ENCODE measurements at regions not wholly inside any gene's neighbourhood (a gene's known extent, or its start where the extent isn't known, plus 50 kb on each side); places are given as distances from the start of the nearest gene placed in this dataset.

DNA sequence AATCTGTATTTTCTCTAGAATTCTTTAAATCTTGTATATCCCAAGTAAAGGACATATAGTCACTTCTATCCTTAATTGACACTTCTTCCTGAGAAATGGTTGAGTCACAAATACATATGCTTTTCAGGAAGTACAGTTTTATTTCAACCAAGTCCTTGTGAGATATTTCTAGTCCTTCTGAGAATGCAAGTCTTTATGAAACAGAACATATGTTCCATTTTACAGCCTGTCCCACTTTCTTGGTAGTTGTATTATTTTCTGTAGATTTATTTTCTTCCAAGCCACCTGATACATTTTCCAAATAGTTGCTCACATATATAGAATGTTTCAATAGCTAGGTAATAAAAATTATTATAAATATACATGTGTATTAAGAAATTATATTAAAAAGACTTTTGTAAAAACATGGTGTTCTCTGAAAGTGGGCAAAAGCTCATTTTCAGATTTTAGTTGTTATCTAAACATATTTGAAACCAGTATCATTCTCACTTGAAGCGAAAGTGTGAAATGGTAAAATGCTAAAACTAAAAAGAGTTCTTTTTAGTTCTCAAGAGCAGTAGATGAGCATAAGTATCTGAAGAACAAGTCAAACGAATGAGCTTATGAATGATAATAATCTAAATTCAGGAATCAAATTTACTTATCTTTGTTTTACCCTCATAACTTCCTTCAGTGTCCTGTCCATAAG lies 468.0 kb downstream of the EPHA5 start:
- POLR2A ChIA-PET, result no interaction called here

GRCh38 chr4:65195666-65196065 lies 474.6 kb downstream of the EPHA5 start:
- Mint-ChIP-seq H3K27ac (no peak overlapping the region), H3K9me3 (ENCODE audit: low read depth) (peaks cover 6% of the 10 kb centered on the region), H3K36me3 (ENCODE audit: low read depth) (no peaks in the 10 kb centered on the region), H3K4me1 (no peaks in the 10 kb centered on the region), H3K27me3 (no peaks in the 10 kb centered on the region), H3K4me3 (no peak overlapping the region)
- ATAC-seq (no peak), DNase-seq (no peak)
- CTCF ChIA-PET, result no interaction called here
- POLR2A ChIA-PET, result no interaction called here
- intact Hi-C loops (cut with DNase I, micrococcal nuclease), result no loop called here

More for the DNA sequence above, 468.0 kb downstream of the EPHA5 start:
- CTCF ChIA-PET, result no interaction called here
- intact Hi-C loops (cut with DNase I, micrococcal nuclease), result no loop called here
- Mint-ChIP-seq H3K4me1 (no peaks in the 10 kb centered on the region), H3K27me3 (no peaks in the 10 kb centered on the region), H3K9me3 (ENCODE audit: low read depth) (peaks cover 2% of the 10 kb centered on the region), H3K4me3 (no peak overlapping the region), H3K27ac (no peak overlapping the region), H3K36me3 (ENCODE audit: low read depth) (no peaks in the 10 kb centered on the region)
- ATAC-seq (no peak), DNase-seq (no peak)

DNA sequence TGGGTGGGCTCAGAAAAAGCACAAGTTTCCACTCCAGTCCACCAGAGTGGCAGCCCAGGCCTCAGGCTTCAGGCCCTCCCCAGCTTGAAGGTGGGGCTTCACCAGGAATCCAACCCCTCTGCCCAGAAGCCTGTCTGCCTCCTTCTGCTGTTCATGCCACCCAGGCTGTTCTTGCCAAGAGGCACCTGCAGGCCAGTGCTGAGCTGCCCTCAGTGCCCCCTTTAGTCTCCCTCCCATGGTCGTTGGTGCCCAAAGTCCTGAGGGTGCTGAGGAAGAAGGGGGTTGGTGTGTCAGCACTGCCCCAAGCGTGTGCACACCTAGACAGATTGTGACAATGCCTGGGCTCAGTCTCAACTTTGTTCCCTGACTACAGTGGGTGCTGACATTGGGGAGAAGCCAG lies 475.3 kb downstream of the EPHA5 start:
- Mint-ChIP-seq H3K36me3 (ENCODE audit: low read depth) (no peaks in the 10 kb centered on the region), H3K4me3 (no peak overlapping the region), H3K27me3 (no peaks in the 10 kb centered on the region), H3K9me3 (ENCODE audit: low read depth) (peaks cover 6% of the 10 kb centered on the region), H3K4me1 (no peaks in the 10 kb centered on the region), H3K27ac (no peak overlapping the region)
- ChIA-PET CTCF (no interaction called here), POLR2A (no interaction called here)
- intact Hi-C loops (cut with DNase I, micrococcal nuclease), result no loop called here
- DNase-seq, result no peak
- ATAC-seq, result no peak

DNA sequence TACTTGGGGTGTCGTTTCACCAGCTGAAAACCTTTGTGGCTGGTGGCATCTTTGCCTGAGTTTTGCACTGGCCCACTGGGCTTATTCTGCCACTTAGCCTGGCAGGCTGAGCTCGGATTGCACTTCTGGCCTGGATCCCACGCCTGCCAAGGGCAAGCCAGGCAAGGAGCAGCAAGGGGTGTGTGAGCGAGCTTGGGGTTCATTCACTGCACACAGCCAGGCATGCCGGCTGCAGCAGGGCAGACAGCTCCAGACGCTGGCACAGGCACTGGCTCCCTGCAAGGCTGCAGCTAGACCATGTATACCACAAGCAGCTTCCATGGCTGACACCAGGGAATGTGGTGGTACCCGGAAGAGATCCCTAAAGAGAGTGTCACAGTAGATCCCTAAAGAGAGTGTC lies 476.3 kb downstream of the EPHA5 start:
- no peak overlapping the region for H3K27ac Mint-ChIP-seq
- H3K4me3 Mint-ChIP-seq, result no peak overlapping the region
- POLR2A ChIA-PET, result no interaction called here
- peaks cover 6% of the 10 kb centered on the region for H3K9me3 Mint-ChIP-seq (ENCODE audit: low read depth)
- ATAC-seq (no peak), DNase-seq (no peak)
- H3K27me3 Mint-ChIP-seq, result no peaks in the 10 kb centered on the region
- H3K4me1 Mint-ChIP-seq, result no peaks in the 10 kb centered on the region
- H3K36me3 Mint-ChIP-seq (ENCODE audit: low read depth), result no peaks in the 10 kb centered on the region
- intact Hi-C loops (cut with DNase I, micrococcal nuclease), result no loop called here
- CTCF ChIA-PET, result no interaction called here

- DNase-seq (no peak), ATAC-seq (no peak)
- no peak overlapping the region for H3K4me3 Mint-ChIP-seq
- no peaks in the 10 kb centered on the region for H3K4me1 Mint-ChIP-seq
- ChIA-PET POLR2A (no interaction called here), CTCF (no interaction called here)
- H3K27ac Mint-ChIP-seq, result no peak overlapping the region
- peaks cover 2% of the 10 kb centered on the region for H3K9me3 Mint-ChIP-seq (ENCODE audit: low read depth)
- no peaks in the 10 kb centered on the region for H3K36me3 Mint-ChIP-seq (ENCODE audit: low read depth)
- intact Hi-C loops (cut with DNase I, micrococcal nuclease), result no loop called here
- no peaks in the 10 kb centered on the region for H3K27me3 Mint-ChIP-seq
Measured at GRCh38 chr4:65190780-65191179, 479.5 kb downstream of the EPHA5 start.

DNA sequence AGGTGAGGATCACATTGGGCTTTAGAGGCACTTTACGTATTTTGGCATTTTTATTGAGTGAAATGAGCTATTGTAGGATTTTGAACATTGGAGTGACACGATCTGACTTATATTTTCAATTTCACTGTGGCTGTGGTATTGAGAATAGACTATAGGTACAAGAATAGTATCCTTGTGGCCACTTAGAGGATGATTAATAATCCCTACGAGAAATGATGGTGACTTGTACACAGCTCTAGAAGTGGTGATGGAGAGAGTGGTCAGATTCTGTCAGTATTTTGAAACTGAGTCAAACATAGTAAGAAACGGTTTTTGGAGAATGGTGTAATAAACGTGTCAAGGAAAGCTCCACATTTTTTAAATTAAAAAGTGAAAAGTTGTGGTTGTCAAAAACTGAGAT lies 494.7 kb downstream of the EPHA5 start:
- CTCF ChIA-PET, result no interaction called here
- no peaks in the 10 kb centered on the region for H3K4me1 Mint-ChIP-seq
- no peak for ATAC-seq

GRCh38 chr4:65170768-65171514 lies 499.3 kb downstream of the EPHA5 start:
- ChIA-PET POLR2A (no interaction called here), CTCF (no interaction called here)
- no peak for ATAC-seq
- Mint-ChIP-seq H3K9me3 (ENCODE audit: low read depth) (peaks cover 1% of the 10 kb centered on the region), H3K4me3 (no peak overlapping the region), H3K4me1 (no peaks in the 10 kb centered on the region), H3K27ac (no peak overlapping the region), H3K27me3 (no peaks in the 10 kb centered on the region), H3K36me3 (ENCODE audit: low read depth) (no peaks in the 10 kb centered on the region)
- intact Hi-C loops (cut with DNase I, micrococcal nuclease), result no loop called here
- DNase-seq, result no peak

More for the DNA sequence above, 494.7 kb downstream of the EPHA5 start:
- intact Hi-C loops (cut with DNase I, micrococcal nuclease), result no loop called here
- Mint-ChIP-seq H3K27me3 (no peaks in the 10 kb centered on the region), H3K9me3 (ENCODE audit: low read depth) (peaks cover 2% of the 10 kb centered on the region), H3K36me3 (ENCODE audit: low read depth) (no peaks in the 10 kb centered on the region), H3K4me3 (no peak overlapping the region), H3K27ac (no peak overlapping the region)
- no peak for DNase-seq
- POLR2A ChIA-PET, result no interaction called here

DNA sequence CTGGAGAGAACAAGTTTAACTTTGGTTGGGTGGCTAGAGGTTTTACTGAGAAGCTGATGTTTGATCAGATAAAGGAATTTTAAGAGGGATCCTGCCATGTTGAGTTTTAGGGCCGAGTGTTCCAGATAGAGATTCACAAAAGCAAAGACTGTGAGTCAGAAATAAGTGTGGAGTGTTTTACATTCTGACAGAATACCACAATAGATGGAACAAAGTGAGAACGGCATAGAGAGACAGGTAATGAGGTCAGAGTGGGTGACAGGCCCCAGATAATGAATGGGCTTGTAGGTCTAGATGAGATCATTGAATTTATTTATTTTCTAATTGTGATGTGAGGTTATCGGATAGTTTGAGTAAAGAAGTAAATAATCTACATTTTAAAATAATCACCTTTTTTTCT lies 502.6 kb downstream of the EPHA5 start:
- ATAC-seq (no peak), DNase-seq (no peak)
- intact Hi-C loops (cut with DNase I, micrococcal nuclease), result no loop called here
- Mint-ChIP-seq H3K36me3 (ENCODE audit: low read depth) (no peaks in the 10 kb centered on the region), H3K9me3 (ENCODE audit: low read depth) (no peaks in the 10 kb centered on the region), H3K27me3 (no peaks in the 10 kb centered on the region), H3K27ac (no peak overlapping the region), H3K4me3 (no peak overlapping the region), H3K4me1 (no peaks in the 10 kb centered on the region)
- ChIA-PET CTCF (no interaction called here), POLR2A (no interaction called here)

- DNase-seq (no peak), ATAC-seq (no peak)
- Mint-ChIP-seq H3K36me3 (ENCODE audit: low read depth) (no peaks in the 10 kb centered on the region), H3K9me3 (ENCODE audit: low read depth) (peaks cover 4% of the 10 kb centered on the region), H3K27ac (no peak overlapping the region), H3K4me3 (no peak overlapping the region), H3K4me1 (no peaks in the 10 kb centered on the region), H3K27me3 (no peaks in the 10 kb centered on the region)
- ChIA-PET POLR2A (no interaction called here), CTCF (no interaction called here)
- intact Hi-C loops (cut with DNase I, micrococcal nuclease), result no loop called here
Measured at GRCh38 chr4:65152205-65152604, 518.1 kb downstream of the EPHA5 start.

DNA sequence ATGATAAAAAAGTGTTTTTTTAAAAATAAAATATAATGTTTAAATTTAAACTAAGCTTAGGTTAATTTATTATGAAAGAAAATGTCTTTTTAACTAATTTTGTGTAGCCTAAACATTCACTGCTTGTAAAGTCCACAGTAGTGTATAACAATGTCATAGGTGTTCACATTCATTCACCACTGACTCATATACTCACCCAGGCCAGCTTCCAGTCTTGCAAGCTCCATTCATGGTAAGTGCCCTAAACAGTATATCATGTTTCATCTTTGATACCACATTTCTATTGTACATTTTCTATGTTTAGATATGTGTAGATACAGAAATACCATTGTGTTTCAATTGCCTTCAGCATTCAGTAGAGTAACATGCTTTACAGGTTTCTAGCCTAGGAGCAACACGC lies 530.3 kb downstream of the EPHA5 start:
- DNase-seq (no peak), ATAC-seq (no peak)
- intact Hi-C loops (cut with DNase I, micrococcal nuclease), result no loop called here
- Mint-ChIP-seq H3K27me3 (no peaks in the 10 kb centered on the region), H3K27ac (no peak overlapping the region), H3K9me3 (ENCODE audit: low read depth) (peaks cover 19% of the 10 kb centered on the region), H3K36me3 (ENCODE audit: low read depth) (no peaks in the 10 kb centered on the region), H3K4me3 (no peak overlapping the region), H3K4me1 (no peaks in the 10 kb centered on the region)
- POLR2A ChIA-PET, result no interaction called here
- CTCF ChIA-PET, result no interaction called here

GRCh38 chr4:65126200-65126599 lies 544.1 kb downstream of the EPHA5 start:
- intact Hi-C loops (cut with DNase I, micrococcal nuclease), result no loop called here
- H3K27ac Mint-ChIP-seq, result no peak overlapping the region
- no peaks in the 10 kb centered on the region for H3K4me1 Mint-ChIP-seq
- DNase-seq, result no peak
- CTCF ChIA-PET, result no interaction called here
- POLR2A ChIA-PET, result no interaction called here
- H3K27me3 Mint-ChIP-seq, result no peaks in the 10 kb centered on the region
- H3K36me3 Mint-ChIP-seq (ENCODE audit: low read depth), result no peaks in the 10 kb centered on the region
- peaks cover 6% of the 10 kb centered on the region for H3K9me3 Mint-ChIP-seq (ENCODE audit: low read depth)
- no peak overlapping the region for H3K4me3 Mint-ChIP-seq
- ATAC-seq, result no peak

GRCh38 chr4:65120287-65120686 lies 550.0 kb downstream of the EPHA5 start:
- no peaks in the 10 kb centered on the region for H3K27me3 Mint-ChIP-seq
- no peak overlapping the region for H3K4me3 Mint-ChIP-seq
- CTCF ChIA-PET, result no interaction called here
- intact Hi-C loops (cut with DNase I, micrococcal nuclease), result no loop called here
- no peak for DNase-seq
- peaks cover 9% of the 10 kb centered on the region for H3K9me3 Mint-ChIP-seq (ENCODE audit: low read depth)
- ATAC-seq, result no peak
- H3K27ac Mint-ChIP-seq, result no peak overlapping the region
- H3K36me3 Mint-ChIP-seq (ENCODE audit: low read depth), result no peaks in the 10 kb centered on the region
- POLR2A ChIA-PET, result no interaction called here
- no peaks in the 10 kb centered on the region for H3K4me1 Mint-ChIP-seq
